GM19395 (cell line): ENCODE measurements at regions not wholly inside any gene's neighbourhood (a gene's known extent, or its start where the extent isn't known, plus 50 kb on each side); places are given as distances from the start of the nearest gene placed in this dataset.

ENCODE experiments used
- ATAC-seq: cut with Tn5 transposase; IDR thresholded peaks from one replicate; pipeline ENCODE4 v1.9.1; 2021; ENCODE audit warnings: mild to moderate bottlenecking, moderate library complexity; ENCODE audit not compliant: unreplicated experiment

DNA sequence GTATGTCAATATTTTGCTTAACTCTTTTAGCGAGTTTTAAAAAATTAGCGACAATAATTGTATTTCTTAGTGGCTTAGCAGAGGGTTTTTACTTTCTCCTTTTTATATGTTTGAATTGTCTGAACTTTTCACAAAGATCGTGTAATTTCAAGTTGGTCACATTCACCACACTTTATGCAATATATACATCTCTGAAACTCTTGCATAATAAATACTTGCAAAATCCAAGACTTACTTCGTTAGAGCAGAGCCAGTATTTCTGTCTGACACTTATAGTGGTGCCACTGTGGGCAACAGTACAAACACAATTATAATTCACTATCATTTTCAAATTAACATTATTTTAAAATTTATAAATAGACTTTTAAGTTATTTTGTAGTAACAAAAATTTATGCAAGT, 62.0 kb downstream of the SUCNR1 start:
- no peak for ATAC-seq

DNA sequence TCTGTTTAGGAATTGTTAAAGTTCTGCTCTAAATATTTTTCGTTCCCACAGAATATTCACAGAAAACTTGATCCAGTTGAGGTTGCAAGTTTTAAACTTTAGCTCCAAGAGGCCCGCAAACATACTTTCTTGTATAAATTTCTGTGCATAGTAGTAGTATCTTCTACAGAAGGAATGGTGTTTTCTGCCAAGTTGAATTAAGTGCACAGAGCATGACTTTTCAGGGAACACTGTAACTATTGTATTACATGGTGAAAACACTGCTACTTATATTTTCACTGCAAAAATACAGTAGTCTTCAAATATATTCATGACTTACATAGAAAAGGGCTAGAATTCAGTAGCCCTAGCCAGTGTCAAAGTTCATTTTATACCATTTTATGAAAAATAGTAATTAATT, 67.0 kb downstream of the SUCNR1 start:
- ATAC-seq: no peak

DNA sequence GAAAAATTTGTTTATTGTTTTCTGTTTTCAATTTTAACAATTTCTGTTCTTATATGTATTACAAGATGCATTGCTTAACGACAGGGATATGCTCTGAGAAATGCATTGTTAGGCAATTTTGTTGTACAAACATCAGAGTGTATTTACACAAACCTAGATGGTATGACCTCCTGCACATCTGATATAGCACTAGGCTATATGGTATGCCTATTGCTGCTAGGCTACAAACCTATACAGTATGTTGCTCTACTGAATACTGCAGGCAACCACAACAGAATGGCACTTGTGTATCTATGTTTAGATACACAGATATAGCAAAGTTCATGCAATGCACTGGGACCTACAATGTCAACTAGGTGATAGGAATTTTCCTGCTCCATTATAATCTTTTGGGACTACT, 70.1 kb downstream of the SUCNR1 start:
- no peak for ATAC-seq

DNA sequence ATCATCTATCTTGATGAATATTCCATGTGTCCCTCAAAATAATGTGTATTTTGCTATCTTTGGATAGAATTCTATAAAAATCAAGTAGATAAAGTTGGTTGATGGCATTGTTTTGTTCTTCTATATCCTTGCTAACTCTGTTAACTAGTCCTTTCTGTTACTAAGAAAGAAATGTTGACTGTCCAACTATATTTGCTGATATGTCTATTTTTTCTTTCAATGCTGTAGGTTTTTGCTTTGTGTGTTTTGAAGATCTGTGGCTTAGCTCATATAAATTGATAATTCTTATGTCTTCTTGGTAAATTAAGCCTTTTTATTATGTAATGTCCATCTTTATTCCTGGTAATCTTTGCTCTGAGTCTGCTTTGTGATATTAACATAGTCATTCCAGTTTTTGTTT, 70.9 kb downstream of the SUCNR1 start:
- ATAC-seq: no peak

DNA sequence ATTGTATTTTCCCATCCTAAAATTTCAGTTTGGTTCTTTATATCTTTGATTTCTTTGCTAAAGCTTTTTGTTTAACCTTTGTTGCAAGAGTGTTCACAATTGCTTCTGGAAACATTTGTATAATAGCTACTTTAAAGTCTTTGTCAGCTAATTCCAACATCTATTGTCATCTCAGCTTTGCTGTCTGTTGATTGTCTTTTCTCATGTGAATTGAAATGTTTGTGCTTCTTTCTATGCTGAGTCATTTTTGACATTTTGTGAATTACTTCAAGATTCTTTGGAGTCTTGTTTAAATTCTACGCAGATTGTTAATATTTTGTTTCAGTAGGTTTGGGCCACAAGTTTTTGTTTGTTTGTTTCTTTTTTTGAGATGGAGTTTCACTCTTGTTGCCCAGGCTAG, 73.2 kb downstream of the SUCNR1 start:
- no peak for ATAC-seq

DNA sequence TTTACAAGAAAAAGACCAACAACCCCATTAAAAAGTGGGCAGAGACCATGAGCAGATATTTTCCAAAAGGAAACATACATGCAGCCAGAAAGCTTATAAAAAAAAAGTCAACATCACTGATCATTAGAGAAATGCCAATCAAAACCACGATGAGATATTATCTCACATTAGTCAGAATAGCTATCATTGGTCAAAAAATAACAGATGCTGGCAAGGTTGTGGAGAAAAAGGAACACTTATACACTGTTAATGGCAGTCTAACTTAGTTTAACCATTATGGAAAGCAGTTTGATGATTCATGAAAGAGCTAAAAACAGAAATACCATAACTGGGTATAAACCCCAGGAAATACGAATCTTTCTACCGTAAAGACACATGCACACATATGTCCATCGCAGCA, 76.3 kb downstream of the SUCNR1 start:
- no peak for ATAC-seq

DNA sequence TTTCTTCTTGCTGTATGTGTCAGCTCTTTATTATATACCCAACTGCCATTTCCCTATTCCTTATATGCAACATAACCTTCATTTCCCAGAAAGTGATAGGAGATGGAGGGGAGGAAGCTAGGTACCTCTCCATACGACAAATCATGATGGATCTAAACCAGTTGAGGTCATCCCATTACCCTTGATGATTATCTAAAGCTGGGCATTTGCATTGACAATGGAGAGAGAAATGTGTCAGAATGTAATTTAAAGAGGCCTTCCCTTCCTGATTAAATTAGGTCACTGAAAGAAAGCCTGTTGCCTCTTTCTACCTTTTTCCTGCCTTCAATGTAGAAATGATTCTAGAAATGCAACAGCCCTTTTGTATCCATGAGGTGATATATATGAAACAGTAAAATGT, 81.9 kb downstream of the SUCNR1 start:
- ATAC-seq: no peak

DNA sequence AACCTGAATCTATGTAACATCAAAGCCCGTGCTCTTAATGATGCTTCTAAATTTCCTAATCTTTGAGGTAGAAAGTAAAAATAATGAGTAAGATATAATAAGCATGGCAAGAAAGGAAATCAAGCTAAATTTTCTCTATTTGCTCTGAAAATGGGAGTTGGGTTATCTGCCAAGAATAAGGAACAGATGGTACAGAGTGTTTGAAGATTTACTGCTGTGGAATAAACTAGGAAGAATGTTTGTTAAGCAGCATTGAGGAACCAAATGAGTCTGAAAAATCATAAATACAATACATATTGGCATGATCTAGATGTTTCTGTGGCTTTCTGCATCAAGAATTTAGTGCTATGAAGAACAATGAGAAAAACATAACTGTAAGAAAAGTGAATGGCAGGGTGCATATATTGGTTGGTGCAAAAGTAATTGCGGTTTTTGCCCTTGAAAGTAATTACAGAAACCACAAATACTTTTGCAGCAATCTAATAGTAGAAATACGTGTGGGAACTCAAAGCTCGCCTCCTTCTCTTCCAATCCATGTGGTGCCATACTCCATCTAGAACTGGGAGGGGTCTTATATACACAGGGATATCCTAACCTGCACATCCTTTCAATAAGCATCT, 87.6 kb downstream of the SUCNR1 start:
- ATAC-seq: no peak

DNA sequence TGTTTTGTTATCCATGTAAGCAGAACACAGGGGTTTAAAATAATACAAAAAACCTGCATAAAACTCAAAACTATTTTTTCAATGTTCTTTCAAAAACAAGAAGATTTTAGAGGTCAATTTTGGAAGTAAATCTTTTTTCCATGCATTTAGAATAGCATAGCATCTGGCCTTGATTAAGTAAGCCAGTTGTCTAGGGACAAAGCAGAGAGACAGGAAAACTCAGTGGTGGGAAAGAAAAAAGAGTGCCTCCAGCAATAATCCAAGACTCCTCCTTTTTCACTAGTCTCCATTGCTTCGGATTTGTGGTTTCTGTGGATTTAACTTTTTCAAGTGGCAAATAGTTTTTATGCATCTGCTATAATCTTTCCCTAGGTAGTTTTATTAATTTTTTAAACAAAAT, 88.9 kb downstream of the SUCNR1 start:
- ATAC-seq: no peak

DNA sequence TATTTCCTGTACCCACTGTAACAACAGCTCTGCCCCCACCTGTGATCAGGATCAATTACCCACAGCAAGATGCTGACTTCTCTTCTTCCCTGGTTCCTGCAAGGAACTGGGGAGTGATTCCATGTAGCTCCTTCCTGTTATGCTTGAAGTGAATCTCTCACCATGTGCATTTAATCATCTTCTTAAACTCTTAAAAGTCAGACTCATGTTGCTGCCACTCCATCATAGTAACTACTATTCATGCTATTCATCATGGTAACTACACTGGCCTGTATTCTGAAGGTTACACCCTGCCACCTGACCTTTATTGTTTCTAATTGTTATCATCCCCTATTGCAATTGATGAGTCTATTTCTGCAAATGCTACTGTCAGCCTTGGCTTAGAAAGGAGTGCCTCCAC, 89.5 kb downstream of the SUCNR1 start:
- ATAC-seq: no peak

DNA sequence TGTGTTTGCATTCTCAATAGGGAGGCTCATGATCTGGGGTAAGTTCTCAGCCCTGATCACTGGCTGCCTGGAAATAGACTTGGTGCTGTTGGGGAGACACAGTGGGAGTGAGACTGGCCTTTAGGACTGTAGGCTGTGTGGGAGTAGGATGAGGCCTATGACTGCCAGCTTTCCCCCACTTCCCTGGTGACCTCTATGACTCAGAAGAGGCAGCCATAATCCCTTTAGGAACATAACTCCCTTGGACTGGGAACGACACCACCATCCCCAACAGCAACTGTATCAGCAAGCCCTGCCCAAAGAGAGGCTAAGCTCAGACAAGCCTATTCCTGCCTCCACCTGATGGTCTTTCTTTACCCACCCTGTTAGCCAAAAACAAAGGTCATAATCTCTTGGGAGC, 91.3 kb downstream of the SUCNR1 start:
- no peak for ATAC-seq

DNA sequence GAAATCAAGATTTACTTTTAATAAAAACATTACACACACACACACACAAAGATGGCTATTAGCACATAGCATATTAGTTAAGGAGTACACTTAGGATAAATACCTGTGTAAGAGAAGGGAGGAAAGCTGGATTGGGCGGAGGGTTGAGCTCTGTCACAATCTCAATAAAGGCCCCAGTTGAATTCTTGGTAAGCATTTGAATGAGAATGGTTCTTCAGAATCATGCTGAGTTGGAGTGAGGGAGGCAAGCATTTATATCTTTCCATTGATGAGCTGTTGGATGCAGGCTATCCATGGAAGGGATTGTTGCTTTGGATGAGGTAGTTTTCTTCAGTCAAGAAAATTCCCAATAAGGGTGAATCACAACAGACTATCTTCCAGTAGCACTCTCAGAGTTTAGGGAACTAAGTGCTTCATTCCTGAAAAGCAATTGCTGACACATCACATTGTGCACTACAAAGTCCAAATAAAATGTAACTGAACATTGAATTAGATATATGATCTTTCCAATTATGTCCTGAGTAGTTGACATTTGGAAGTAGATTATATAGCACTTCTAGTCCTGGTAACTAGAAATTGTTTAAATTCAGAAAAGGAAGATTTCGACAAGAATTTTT, 95.7 kb downstream of the SUCNR1 start:
- no peak for ATAC-seq

DNA sequence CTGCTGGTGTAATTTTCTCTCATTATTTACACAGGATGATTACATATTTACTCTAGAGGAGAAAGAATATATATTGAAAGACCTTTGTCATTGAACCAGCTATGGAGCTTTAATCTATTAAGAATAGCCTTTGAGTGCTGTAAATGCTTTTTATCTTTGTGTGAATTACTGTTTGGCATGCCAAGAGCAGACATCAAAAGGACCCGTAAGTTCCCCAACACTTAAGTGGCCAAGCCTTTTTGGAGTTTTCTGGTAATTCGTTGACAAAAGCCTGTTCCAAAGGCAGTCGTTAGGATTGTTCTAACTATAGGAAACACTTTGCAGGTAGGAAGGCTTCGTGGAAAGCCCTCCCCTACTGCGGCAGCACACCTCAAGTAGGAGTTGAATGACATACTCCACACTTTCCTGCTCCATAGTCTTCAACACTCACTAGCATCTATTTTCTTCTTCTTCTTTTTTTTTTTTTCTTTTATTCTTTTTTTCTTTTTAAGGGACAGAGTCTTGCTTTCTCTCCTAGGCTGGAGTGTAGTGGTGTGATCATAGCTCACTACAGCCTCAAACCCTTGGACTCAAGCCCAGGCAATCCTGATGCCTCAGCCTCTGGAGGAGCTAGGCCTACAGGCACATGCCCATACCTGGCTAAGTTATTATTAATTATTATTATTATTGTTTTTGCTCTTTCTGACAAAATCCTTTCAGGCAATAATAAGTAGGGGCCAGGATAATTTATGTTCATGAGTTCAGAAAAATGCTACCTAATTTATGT, 98.6 kb downstream of the SUCNR1 start:
- ATAC-seq: no peak

DNA sequence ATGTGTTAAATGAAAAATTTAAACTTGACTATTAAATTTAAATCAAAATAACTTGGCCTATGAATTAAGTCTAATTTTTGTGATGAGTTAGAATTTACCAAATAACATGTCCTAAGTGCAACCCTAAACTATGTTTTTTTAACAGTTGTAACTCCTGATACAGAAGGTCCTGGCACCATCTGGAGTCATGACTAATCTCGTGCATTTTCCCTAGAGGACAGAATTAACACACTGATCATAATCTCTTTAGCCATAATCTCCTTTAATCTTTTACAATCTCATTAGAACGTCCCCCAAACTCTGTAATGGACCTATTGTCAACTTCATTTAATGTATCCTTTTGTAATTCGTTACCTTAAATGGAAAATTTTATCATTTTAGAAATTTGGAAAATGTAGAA, 100.6 kb downstream of the SUCNR1 start:
- no peak for ATAC-seq

DNA sequence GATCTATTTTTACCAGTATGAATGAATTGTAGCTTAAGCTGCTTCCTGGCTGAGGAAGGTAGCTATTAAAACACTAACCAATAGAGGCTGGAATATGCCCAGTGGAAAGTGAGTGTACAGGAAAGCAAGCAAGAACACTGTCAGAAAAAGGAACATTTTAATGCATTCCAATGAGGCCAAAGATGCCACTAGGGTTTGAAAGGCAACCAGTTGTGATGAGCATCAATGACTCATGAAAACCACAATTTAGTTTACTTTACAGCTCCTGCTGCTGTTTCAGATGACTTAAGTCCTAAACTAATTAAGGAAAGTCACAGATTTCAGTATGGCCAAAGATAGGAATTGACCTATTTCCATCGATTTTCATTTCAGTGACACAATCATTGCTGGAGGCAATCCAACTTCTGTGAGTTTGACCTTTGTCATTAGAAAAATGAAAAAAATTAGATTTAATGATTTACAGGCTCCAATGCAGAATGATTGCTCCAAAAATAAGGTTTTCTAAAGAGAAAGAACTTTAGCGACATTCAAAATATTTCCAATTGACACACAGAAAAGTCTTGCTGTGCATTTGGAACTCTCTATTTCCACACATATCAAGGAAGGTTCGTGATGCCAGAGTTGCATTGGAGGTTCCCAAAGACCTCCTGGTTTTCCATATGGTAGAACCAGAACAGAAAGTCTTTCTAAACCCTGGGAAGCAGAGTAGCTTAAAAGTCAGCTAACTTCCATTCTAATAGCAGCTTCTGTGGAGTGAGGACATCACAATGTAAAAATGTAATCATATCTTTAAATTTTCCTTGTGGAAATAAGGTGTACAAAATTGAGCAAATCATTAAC, 103.0 kb downstream of the SUCNR1 start:
- no peak for ATAC-seq

DNA sequence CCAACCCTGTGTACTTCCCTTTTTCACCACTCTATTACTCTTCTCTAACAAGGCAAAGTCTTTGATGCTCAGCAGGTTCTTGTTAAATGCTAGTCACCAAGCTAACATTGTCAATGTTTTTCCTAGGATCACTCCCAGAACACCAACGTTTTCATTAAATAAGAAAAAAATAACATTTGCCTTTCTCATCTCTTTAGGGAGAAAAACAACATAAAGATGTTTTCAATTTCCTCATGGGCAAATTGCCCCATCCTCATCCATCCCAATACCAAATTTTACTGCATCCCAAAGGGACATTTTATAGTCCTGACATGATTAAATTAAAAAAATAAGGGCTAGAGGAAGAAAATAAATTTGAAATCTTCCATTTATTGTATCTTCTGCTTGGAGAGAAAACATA, 106.5 kb downstream of the SUCNR1 start:
- no peak for ATAC-seq

DNA sequence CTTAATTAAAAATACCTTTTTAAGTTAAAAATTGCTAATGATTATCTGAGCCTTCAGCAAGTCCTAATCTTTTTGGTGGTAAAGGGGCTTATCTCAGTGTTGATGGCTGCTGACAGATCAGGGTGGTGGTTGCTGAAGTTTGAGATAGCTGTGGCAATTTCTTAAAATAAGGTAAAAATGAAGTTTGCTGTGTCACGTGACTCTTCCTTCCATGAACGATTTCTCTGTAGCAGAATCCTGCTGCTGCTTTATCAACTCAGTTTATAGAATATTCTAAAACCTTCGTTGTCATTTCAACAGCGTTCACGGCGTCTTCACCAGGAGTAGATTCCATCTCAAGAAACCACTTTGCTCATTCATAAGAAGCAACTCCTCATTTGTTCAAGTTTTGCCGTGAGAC, 110.1 kb downstream of the SUCNR1 start:
- no peak for ATAC-seq

DNA sequence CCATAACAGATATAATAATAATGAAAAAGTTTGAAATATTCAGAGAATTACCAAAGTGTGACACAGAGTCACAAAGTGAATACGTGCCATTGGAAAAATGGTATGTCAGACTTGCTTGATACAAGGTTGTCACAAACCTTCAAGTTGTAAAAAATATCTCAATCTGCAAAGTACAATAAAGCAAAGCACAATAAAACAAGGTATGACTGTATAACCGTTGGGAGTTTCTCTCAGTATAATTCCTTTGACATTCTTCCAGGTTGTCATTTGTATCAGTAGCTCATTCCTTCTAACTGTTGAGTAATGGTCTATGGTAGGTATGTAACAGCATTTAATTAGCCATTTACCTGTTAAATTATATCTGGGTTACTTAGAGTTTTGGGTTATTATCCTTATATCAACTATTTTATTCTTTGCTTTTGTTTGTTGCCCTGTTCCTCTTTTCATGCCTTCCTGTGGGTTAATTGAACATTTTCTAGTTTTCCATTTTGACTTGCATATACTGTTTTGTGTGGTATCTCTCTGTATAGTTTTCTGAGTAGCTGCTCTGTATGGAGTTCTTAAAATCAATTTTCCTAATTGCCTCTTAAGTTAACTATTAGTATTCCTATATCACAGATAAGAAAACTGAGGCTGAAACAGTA, 112.5 kb downstream of the SUCNR1 start:
- ATAC-seq: no peak

DNA sequence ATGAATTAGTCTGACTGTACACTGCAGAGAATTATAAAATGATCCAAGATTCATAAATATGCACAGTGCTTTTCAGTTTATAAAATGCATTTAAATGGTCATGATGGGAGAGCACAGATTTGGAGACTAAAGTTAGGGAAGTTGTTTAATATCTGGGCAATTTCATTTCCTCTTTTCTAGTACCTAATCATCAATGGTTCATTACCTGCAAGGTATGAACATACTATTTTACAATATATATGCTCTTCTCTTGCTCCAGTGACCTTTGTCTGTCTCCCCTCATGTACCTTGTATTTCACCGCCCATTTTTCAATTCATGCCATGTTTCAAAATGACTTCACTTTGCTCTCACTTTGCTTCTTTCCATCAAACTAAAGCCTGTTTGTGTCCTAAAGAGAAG, 114.5 kb downstream of the SUCNR1 start:
- no peak for ATAC-seq

DNA sequence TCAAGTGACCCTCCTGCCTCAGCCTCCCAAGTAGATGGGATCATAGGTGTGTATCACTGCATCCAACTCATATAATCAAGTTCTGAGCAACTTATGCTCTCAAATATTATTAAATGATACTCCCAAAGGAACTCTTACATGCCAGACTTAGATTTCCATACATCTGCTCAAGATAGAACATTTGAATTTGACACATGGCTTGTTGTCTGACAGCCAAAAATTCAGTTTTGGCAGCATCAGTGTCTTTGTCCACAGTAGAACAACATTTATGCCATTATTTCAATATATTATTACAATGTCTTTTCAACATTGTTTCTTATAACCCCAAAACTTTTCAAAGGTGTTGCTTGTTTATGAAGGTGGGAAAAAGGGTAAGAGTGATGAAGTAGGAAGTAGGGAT, 116.2 kb downstream of the SUCNR1 start:
- ATAC-seq: no peak
